ENCODE measurements at regions not wholly inside any gene's neighbourhood (a gene's known extent, or its start where the extent isn't known, plus 50 kb on each side); places are given as distances from the start of the nearest gene placed in this dataset.
A peak's percentile ranks its signal among the peaks of the same experiment; 100 is the strongest.

DNA sequence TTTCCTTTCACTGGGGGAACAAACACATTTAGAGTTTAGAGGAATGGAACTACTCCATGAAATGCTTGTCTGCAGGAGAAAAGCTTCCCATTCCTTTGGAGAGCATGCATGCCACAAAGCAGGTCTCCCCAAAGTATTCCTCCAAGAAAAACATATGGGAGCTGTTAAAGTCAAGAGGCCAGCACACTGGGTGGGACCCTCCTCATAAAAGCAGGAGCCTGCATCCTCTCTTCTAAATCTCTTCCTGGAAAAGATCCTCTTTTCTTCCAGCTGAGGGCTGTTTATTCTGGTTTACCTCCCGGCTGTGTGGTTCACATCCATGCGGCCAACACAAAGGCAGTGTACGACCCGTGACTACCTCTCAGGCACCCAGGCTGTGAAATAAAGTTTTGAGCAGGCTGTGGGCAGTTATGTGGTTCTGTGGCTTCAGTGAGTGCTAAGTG is 103.4 kb downstream of the TENT5C start:
- Histone ChIP-seq H3K79me2 (ENCODE audit: insufficient read depth, low read length) (no peaks in the 10 kb centered on the region), H4K20me1 (ENCODE audit: insufficient read depth, low read length) (no peaks in the 10 kb centered on the region), H3K4me1 (ENCODE audit: insufficient read depth, low read length, severe bottlenecking) (no peaks in the 10 kb centered on the region), H3F3A (ENCODE audit: insufficient read depth, low read length) (no peaks in the 10 kb centered on the region), H3K9ac (ENCODE audit: low read length) (no peak overlapping the region), H3K36me3 (ENCODE audit: insufficient read depth, low read length) (no peaks in the 10 kb centered on the region), H3K27ac (ENCODE audit: low read depth, low read length, poor library complexity, severe bottlenecking) (no peak overlapping the region), H3K4me2 (ENCODE audit: low read length) (no peak overlapping the region), H3K9me2 (ENCODE audit: low read depth, low read length) (no peaks in the 10 kb centered on the region), H3K27me3 (ENCODE audit: insufficient read depth, low read length) (no peaks in the 10 kb centered on the region), H3K4me3 (ENCODE audit: low read depth, low read length, poor library complexity, severe bottlenecking) (no peak overlapping the region), H3K9me3 (ENCODE audit: low read length) (no peaks in the 10 kb centered on the region), H2AFZ (ENCODE audit: low read length) (no peak overlapping the region)
- TF ChIP-seq EZH2 (IDR thresholded peaks at IDR 0.05; ENCODE audit: borderline replicate concordance, low read length), result no peak
- TF ChIP-seq, protein P1, sequence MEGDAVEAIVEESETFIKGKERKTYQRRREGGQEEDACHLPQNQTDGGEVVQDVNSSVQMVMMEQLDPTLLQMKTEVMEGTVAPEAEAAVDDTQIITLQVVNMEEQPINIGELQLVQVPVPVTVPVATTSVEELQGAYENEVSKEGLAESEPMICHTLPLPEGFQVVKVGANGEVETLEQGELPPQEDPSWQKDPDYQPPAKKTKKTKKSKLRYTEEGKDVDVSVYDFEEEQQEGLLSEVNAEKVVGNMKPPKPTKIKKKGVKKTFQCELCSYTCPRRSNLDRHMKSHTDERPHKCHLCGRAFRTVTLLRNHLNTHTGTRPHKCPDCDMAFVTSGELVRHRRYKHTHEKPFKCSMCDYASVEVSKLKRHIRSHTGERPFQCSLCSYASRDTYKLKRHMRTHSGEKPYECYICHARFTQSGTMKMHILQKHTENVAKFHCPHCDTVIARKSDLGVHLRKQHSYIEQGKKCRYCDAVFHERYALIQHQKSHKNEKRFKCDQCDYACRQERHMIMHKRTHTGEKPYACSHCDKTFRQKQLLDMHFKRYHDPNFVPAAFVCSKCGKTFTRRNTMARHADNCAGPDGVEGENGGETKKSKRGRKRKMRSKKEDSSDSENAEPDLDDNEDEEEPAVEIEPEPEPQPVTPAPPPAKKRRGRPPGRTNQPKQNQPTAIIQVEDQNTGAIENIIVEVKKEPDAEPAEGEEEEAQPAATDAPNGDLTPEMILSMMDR (IDR thresholded peaks at IDR 0.05; ENCODE audit: low read length), result no peak

DNA sequence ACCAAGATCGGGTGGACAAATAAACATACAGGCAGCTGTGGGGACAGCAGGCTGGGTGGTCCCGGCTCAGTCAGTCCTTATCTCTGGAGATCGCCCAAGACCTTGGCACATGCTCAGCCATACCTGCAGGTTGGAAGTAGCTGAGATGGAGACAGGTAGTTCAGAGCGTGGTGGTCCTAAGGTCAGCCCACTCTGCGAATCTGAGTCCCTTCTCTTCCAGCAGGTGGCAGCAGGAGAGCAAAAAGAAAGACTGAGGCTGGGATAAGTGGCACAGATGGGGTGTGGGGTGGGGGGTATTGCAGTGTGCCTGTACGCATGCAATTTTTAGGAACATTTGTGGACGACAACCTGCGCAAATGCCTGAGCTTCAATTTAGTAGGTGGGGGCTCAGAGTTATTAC is 104.9 kb downstream of the TENT5C start:
- Histone ChIP-seq H3K27me3 (ENCODE audit: insufficient read depth, low read length) (no peaks in the 10 kb centered on the region), H3K9me2 (ENCODE audit: low read depth, low read length) (no peaks in the 10 kb centered on the region), H3K9me3 (ENCODE audit: low read length) (no peaks in the 10 kb centered on the region), H3K79me2 (ENCODE audit: insufficient read depth, low read length) (no peaks in the 10 kb centered on the region), H3K4me2 (ENCODE audit: low read length) (no peak overlapping the region), H3K4me3 (ENCODE audit: low read depth, low read length, poor library complexity, severe bottlenecking) (no peak overlapping the region), H4K20me1 (ENCODE audit: insufficient read depth, low read length) (no peaks in the 10 kb centered on the region), H3K36me3 (ENCODE audit: insufficient read depth, low read length) (no peaks in the 10 kb centered on the region), H3K9ac (ENCODE audit: low read length) (no peak overlapping the region), H3F3A (ENCODE audit: insufficient read depth, low read length) (no peaks in the 10 kb centered on the region), H2AFZ (ENCODE audit: low read length) (no peak overlapping the region), H3K27ac (ENCODE audit: low read depth, low read length, poor library complexity, severe bottlenecking) (no peak overlapping the region), H3K4me1 (ENCODE audit: insufficient read depth, low read length, severe bottlenecking) (no peaks in the 10 kb centered on the region)
- TF ChIP-seq EZH2 (IDR thresholded peaks at IDR 0.05; ENCODE audit: borderline replicate concordance, low read length), result no peak
- TF ChIP-seq, protein P1 (IDR thresholded peaks at IDR 0.05; ENCODE audit: low read length), result peak; percentile 77

DNA sequence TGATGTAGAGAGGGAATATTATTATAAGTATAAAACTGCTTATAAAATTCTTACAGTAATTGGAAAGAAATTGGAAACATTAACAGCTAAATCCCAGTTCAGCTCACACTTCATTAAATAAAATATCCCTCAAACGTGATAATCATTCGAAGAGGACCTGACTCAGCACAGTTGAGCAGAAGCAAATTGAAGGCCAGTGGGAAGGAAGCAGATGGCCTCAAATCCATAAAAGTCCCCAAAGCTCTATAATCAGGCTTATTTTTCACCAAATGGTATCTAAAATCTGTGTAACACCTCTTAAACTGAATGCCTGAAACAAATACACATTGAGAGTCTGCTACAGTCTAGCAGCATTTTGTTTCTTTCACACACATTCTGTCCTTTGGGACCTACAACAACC is 106.8 kb downstream of the TENT5C start:
- no peaks in the 10 kb centered on the region for H3K9me3 ChIP-seq (ENCODE audit: low read length)
- H3K36me3 ChIP-seq (ENCODE audit: insufficient read depth, low read length), result no peaks in the 10 kb centered on the region
- H3K4me1 ChIP-seq (ENCODE audit: insufficient read depth, low read length, severe bottlenecking), result no peaks in the 10 kb centered on the region
- H3K27me3 ChIP-seq (ENCODE audit: insufficient read depth, low read length), result no peaks in the 10 kb centered on the region
- H3K4me2 ChIP-seq (ENCODE audit: low read length), result no peak overlapping the region
- H3K9ac ChIP-seq (ENCODE audit: low read length), result no peak overlapping the region
- H3K9me2 ChIP-seq (ENCODE audit: low read depth, low read length), result no peaks in the 10 kb centered on the region
- H2AFZ ChIP-seq (ENCODE audit: low read length), result no peak overlapping the region
- H4K20me1 ChIP-seq (ENCODE audit: insufficient read depth, low read length), result no peaks in the 10 kb centered on the region
- TF ChIP-seq EZH2 (IDR thresholded peaks at IDR 0.05; ENCODE audit: borderline replicate concordance, low read length), result no peak
- TF ChIP-seq, protein P1 (IDR thresholded peaks at IDR 0.05; ENCODE audit: low read length), result no peak
- no peaks in the 10 kb centered on the region for H3F3A ChIP-seq (ENCODE audit: insufficient read depth, low read length)
- no peak overlapping the region for H3K27ac ChIP-seq (ENCODE audit: low read depth, low read length, poor library complexity, severe bottlenecking)
- H3K79me2 ChIP-seq (ENCODE audit: insufficient read depth, low read length), result no peaks in the 10 kb centered on the region
- no peak overlapping the region for H3K4me3 ChIP-seq (ENCODE audit: low read depth, low read length, poor library complexity, severe bottlenecking)
